Liver (tissue), 8 donors: ENCODE measurements at regions not wholly inside any gene's neighbourhood (a gene's known extent, or its start where the extent isn't known, plus 50 kb on each side); places are given as distances from the start of the nearest gene placed in this dataset.

Experiments
- DNase-seq: peaks from one replicate; pipeline ENCODE4 v3.0.0-alpha.2; 2017; ENCODE audit warnings: low spot score
- H3K27ac ChIP-seq, 2 donors: one replicate each; pipeline ENCODE4 v1.7.0; 2013; ENCODE audit warnings: inconsistent platforms in 2 of 2, low read length in 2 of 2, control low read depth in 1 of 2, low read depth in 1 of 2, mild to moderate bottlenecking in 1 of 2
- H3K27me3 ChIP-seq, 4 donors: one replicate each; pipeline versions ENCODE4 v1.6.1 to v1.7.0; 2013; ENCODE audit warnings: low read length in 3 of 4, inconsistent platforms in 1 of 4, mild to moderate bottlenecking in 1 of 4, moderate library complexity in 1 of 4; ENCODE audit not compliant: control insufficient read depth in 4 of 4, insufficient read depth in 4 of 4
- H3K36me3 ChIP-seq, 4 donors: one replicate each; pipeline versions ENCODE4 v1.6.1 to v1.7.0; 2013; ENCODE audit warnings: low read length in 3 of 4, mild to moderate bottlenecking in 3 of 4, low read depth in 1 of 4, moderate library complexity in 1 of 4; ENCODE audit not compliant: control insufficient read depth in 4 of 4, insufficient read depth in 3 of 4
- H3K4me1 ChIP-seq, 4 donors: one replicate each; pipeline versions ENCODE4 v1.6.1 to v1.7.0; 2013; ENCODE audit warnings: low read length in 3 of 4, mild to moderate bottlenecking in 3 of 4, moderate library complexity in 1 of 4; ENCODE audit not compliant: control insufficient read depth in 4 of 4, insufficient read depth in 4 of 4
- H3K4me3 ChIP-seq, 3 donors: one replicate each; pipeline versions ENCODE4 v1.6.1 to v1.7.0; 2013; ENCODE audit warnings: low read length in 3 of 3, control low read depth in 1 of 3, low read depth in 1 of 3, mild to moderate bottlenecking in 1 of 3
- H3K9ac ChIP-seq, 2 donors: one replicate each; pipeline ENCODE4 v1.7.0; 2013; ENCODE audit warnings: low read length in 2 of 2, mild to moderate bottlenecking in 2 of 2, moderate library complexity in 2 of 2, control low read depth in 1 of 2, low read depth in 1 of 2
- H3K9me3 ChIP-seq, 4 donors: one replicate each; pipeline versions ENCODE4 v1.6.1 to v1.7.0; 2013; ENCODE audit warnings: low read length in 3 of 4; ENCODE audit not compliant: control insufficient read depth in 4 of 4
- CTCF ChIP-seq: fragments of 150-350 bp; IDR thresholded peaks from 2 replicates; pipeline ENCODE4 v1.5.1; 2017; ENCODE audit warnings: improper control_type of control experiment, low read depth, low read length; ENCODE audit not compliant: missing input control
- EGR1 ChIP-seq, 2 donors: IDR thresholded peaks; 2 replicates each; pipeline ENCODE4 v1.6.1; 2016 to 2018; ENCODE audit warnings: antibody characterized with exemption in 2 of 2, low read depth in 2 of 2
- FOXA1 ChIP-seq: IDR thresholded peaks from 2 replicates; pipeline ENCODE4 v1.6.1; 2016; ENCODE audit warnings: antibody characterized with exemption
- FOXA2 ChIP-seq: IDR thresholded peaks from 2 replicates; pipeline ENCODE4 v1.6.1; 2016; ENCODE audit warnings: antibody characterized with exemption
- GABPA ChIP-seq, 2 donors: IDR thresholded peaks in 1 of 2; conservative IDR thresholded peaks in 1 of 2; 2 replicates each; pipeline ENCODE4 v1.6.1; 2016; ENCODE audit warnings: antibody characterized with exemption in 2 of 2, mild to moderate bottlenecking in 1 of 2, moderate library complexity in 1 of 2
- HNF4G ChIP-seq: IDR thresholded peaks from 2 replicates; pipeline ENCODE4 v1.6.1; 2016; ENCODE audit warnings: antibody characterized with exemption
- JUND ChIP-seq, 2 donors: IDR thresholded peaks; 2 replicates each; pipeline ENCODE4 v1.6.1; 2016; ENCODE audit warnings: antibody characterized with exemption in 2 of 2
- NR2F2 ChIP-seq: IDR thresholded peaks from 2 replicates; pipeline ENCODE4 v1.6.1; 2016; ENCODE audit warnings: antibody characterized with exemption
- RAD21 ChIP-seq, 2 donors: IDR thresholded peaks; 2 replicates each; pipeline ENCODE4 v1.6.1; 2016; ENCODE audit warnings: antibody characterized with exemption in 2 of 2, mild to moderate bottlenecking in 2 of 2
- RXRA ChIP-seq, 2 donors: IDR thresholded peaks; 2 replicates each; pipeline ENCODE4 v1.6.1; 2017 to 2018; ENCODE audit warnings: antibody characterized with exemption in 2 of 2, mild to moderate bottlenecking in 1 of 2
- TAF1 ChIP-seq: conservative IDR thresholded peaks from 2 replicates; pipeline ENCODE4 v1.6.1; 2016; ENCODE audit warnings: antibody characterized with exemption, mild to moderate bottlenecking
- YY1 ChIP-seq: IDR thresholded peaks from 2 replicates; pipeline ENCODE4 v1.6.1; 2016; ENCODE audit warnings: antibody characterized with exemption, mild to moderate bottlenecking
- ZBTB33 ChIP-seq: IDR thresholded peaks from 2 replicates; pipeline ENCODE4 v1.6.1; 2016; ENCODE audit warnings: antibody characterized with exemption
- WGBS: extraction: QIAGEN DNeasy Blood & Tissue Kit; methylation state at CpG from one replicate; pipeline ENCODE4 v1.1.7; 2013; 5-methylcytosine and 5-hydroxymethylcytosine counted together
- TF ChIP-seq, protein P1 (sequence below): IDR thresholded peaks from 2 replicates; pipeline ENCODE4 v1.6.1; 2016; ENCODE audit warnings: antibody characterized with exemption
- TF ChIP-seq, protein P2 (sequence below): IDR thresholded peaks from 2 replicates; pipeline ENCODE4 v1.6.1; 2016; ENCODE audit warnings: antibody characterized with exemption
- donor health status: healthy.
- donor health status: healthy.
- donor health status: healthy.
- donor health status: healthy.
- donor health status: healthy.

DNA sequence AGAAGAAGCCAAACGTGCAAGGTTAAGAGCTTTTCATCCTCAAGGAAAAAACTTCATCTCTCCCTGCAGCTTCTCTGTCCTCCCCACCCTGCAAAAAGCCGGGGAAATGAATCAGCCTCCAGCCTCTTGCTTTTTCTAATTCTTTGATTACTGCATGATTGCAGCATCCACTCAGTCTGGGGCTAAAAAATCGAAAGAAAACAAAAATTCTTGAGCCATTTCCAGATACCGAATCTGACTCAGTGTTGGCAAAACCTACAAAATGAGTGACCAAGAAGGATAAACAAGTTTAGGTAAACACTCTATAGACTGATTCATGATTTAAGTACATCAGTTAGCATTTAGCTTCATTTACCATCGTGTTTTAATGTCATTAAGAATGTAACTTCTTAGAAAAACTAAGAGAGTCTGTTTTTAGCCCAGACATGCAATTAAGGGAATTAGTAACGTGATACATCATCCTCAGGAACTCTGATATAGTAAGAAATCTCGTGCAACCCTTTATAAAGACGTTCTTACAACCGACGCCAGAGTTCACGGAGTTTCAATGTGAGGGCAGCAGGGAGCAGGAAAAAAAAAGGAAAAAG, 287.3 kb upstream of the FOXF1 start:
- H3K9me3 ChIP-seq, result no peaks in the 10 kb centered on the region
- DNase-seq, result no peak
- TF ChIP-seq NR2F2 (no peak), FOXA1 (no peak)
- H3K27me3 ChIP-seq, result peaks cover 2 to 8% (median 3%) of the 10 kb centered on the region in 4 donors
- H3K4me3 ChIP-seq, result no peak overlapping the region
- 43% methylated on average over 11 of the region's 11 CpGs for WGBS
- no peak overlapping the region for H3K9ac ChIP-seq
- H3K36me3 ChIP-seq, result no peaks in the 10 kb centered on the region
- H3K27ac ChIP-seq, result no peak overlapping the region
- H3K4me1 ChIP-seq, result no peaks in the 10 kb centered on the region

DNA sequence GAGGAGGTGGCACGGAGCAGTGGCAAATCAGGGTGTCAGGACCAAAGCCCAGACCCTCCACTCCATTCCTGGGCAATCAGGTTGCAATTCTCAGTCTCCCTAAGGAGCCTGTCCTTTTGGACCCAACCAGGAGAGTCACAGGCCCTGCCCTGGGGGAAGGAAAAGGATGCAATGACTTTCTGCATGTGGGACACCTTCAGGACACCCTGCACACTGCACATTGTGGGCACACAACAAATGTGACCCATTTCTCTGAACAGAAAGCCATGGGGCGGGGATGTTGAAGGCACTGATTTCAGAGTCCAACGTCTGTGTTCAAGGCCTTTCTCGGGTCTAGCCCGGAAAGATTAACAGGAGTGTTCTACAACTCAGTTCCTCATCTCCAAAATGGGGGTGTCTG, 286.2 kb upstream of the FOXF1 start:
- Histone ChIP-seq H3K4me1 (no peaks in the 10 kb centered on the region), H3K9me3 (no peaks in the 10 kb centered on the region), H3K4me3 (no peak overlapping the region), H3K27me3 (peaks cover 2 to 8% (median 3%) of the 10 kb centered on the region in 4 donors), H3K36me3 (no peaks in the 10 kb centered on the region), H3K9ac (no peak overlapping the region), H3K27ac (no peak overlapping the region)
- no peak for DNase-seq
- 80% methylated on average over 5 of the region's 5 CpGs for WGBS
- TF ChIP-seq EGR1 (IDR thresholded peaks at IDR 0.05; ENCODE audit: low read depth in 2 of 2), result no peak
- TF ChIP-seq, protein P1, sequence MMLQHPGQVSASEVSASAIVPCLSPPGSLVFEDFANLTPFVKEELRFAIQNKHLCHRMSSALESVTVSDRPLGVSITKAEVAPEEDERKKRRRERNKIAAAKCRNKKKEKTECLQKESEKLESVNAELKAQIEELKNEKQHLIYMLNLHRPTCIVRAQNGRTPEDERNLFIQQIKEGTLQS, result no peak
- no peak for TF ChIP-seq RAD21 (IDR thresholded peaks at IDR 0.05)
- TF ChIP-seq CTCF, result no peak
- no peak for TF ChIP-seq TAF1
- no peak for TF ChIP-seq FOXA2
- no peak for TF ChIP-seq ZBTB33
- no peak for TF ChIP-seq YY1
- no peak for TF ChIP-seq FOXA1
- TF ChIP-seq HNF4G, result no peak
- TF ChIP-seq GABPA (IDR thresholded peaks at IDR 0.05 in 1 of 2, conservative IDR thresholded peaks at IDR 0.05 in 1 of 2), result no peak

GRCh38 chr16:86224629-86225028, 285.7 kb upstream of the FOXF1 start:
- 96% methylated on average over 1 of the region's 1 CpG for WGBS
- Histone ChIP-seq H3K36me3 (no peaks in the 10 kb centered on the region), H3K27ac (no peak overlapping the region), H3K4me1 (no peaks in the 10 kb centered on the region), H3K4me3 (no peak overlapping the region), H3K9ac (no peak overlapping the region), H3K27me3 (peaks cover 2 to 12% (median 3%) of the 10 kb centered on the region in 4 donors), H3K9me3 (no peaks in the 10 kb centered on the region)
- no peak for TF ChIP-seq FOXA2
- TF ChIP-seq, protein P2, sequence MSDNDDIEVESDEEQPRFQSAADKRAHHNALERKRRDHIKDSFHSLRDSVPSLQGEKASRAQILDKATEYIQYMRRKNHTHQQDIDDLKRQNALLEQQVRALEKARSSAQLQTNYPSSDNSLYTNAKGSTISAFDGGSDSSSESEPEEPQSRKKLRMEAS, result no peak
- TF ChIP-seq HNF4G, result no peak
- TF ChIP-seq RAD21 (IDR thresholded peaks at IDR 0.05), result no peak
- no peak for TF ChIP-seq GABPA (IDR thresholded peaks at IDR 0.05 in 1 of 2, conservative IDR thresholded peaks at IDR 0.05 in 1 of 2)
- TF ChIP-seq, protein P1, result no peak
- no peak for TF ChIP-seq YY1
- TF ChIP-seq ZBTB33, result no peak
- TF ChIP-seq RXRA (IDR thresholded peaks at IDR 0.05), result no peak
- TF ChIP-seq JUND (IDR thresholded peaks at IDR 0.05), result no peak
- no peak for DNase-seq
